COLO829 (cell line): ENCODE measurements at regions not wholly inside any gene's neighbourhood (a gene's known extent, or its start where the extent isn't known, plus 50 kb on each side); places are given as distances from the start of the nearest gene placed in this dataset.
A peak's percentile ranks its signal among the peaks of the same experiment; 100 is the strongest.
"Not testable (repeated sequence)": the region's sequence is repeated elsewhere in the genome, so short reads cannot be mapped to it uniquely, and the experiment has no call there.

ENCODE experiments used
- DNase-seq: peaks from one replicate; pipeline ENCODE4 v3.0.0; 2012; ENCODE audit warnings: low spot score

DNA sequence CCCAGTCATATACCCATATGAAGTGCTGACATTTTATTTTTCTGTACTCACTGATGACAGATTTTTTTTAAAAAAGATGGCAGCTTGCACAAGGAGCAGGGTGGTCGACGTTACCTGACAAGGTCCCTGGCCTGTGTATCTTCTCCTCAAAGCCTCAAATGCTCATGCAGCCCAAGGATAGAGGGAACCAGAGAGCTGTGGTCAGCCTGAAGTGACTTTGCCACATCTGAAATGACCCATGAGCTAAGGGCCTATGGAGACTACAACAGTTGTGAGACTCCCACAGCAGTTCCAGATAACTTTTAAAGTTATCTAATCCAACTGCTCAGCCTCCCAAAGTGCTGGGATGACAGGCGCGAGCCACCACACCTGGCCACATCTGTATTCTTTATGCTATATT lies 131.1 kb downstream of the GLUL start:
- no peak for DNase-seq

DNA sequence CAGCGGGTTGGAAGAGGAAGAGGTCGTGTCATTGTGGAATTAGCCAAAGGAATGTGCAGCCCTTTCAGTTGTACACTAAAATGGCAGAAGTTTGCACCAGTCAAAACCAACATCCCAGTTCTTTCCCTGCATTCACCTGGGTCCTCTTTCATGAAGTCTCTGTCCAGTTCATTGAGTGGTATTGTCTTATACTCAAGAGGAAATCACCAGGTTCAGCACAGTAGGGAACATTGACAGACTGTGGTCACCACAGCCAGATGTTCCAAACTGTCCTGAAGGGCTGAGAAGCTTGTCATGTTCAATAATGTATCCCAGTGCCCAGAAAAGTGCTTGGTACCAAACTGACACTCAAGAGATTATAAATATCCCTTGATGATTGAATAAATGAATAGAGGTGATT lies 131.6 kb downstream of the GLUL start:
- no peak for DNase-seq

DNA sequence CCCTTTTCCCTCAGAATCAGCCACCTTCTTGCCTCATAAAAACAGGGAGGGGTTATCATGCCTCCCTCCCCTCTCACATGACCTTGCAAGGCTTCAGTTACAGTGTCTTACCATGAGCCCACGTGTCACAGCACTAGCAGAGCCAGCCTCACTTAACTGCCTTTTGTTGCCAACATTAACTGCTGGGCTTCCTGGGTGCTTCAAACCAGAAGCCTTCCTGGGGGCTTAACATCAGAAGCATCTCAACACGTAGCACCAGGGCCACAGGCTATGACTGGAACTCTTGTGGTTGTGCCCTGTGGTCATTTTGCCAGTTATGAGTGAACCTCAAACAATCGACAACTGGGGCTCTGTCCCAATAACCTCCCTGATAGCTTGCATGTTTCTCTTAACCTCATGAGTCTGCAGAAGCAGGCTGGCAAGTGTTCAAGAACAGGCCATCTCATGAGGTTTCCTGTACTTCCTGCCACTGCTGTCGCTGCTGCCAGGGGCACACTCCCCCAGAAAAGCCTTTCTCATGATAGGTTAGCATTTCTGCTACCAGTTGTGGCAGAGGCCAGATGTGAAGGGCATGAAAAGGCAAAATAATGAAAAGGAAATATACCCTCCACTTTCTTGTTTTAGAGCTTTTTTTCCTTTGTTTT lies 132.2 kb downstream of the GLUL start:
- DNase-seq, result peak; percentile 73

DNA sequence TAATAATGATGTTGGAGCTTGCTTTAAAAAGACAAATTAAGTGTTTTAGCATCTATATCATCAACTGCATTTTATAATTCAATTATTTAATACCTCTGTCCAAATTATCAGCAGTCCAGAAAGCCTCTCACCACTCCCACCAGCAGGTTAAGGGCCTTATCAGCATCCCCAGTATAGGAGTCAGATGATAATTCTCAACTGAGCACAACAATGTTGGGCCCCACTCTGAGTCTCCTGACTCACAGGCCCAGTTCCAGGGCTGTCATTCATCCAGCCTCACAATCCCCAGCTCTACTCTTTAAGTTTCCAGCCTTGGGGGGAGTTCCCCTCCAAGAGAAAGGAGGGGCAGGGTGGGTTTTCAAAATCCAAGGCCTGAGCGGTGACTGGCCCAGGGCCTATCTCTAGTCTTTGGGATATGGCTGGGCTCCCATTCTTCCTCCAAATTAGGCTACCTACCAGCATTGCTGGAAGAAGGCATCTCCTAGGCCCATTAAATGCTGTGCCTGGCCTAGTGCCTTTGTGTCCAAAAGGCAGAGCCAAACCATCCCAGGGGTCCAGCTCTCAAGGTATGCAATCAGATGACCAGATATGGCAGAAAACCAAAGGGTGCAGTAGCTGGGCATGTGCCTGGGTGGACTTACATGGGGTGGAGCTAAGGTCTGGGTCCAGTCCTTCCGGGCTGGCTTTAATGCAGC lies 134.1 kb downstream of the GLUL start:
- no peak for DNase-seq

DNA sequence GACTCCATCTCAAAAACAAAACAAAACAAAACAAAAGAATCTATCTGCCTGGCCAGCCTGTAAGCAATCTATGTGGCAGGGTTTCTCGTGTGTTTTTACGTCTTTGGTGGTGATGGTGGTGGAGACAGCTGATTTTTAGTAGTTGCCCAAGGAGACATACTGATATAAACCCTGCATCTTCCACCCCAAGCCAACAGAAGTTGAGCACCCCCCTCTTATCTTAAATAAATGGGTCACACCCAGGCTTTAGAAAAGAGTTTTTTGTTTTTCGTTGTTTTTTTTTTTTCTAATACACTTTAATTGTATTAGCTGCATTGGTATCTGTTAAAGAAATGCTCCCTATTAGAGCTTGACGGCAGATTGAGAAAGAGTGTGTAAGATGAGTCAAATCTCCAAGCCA lies 134.7 kb downstream of the GLUL start:
- no peak for DNase-seq

DNA sequence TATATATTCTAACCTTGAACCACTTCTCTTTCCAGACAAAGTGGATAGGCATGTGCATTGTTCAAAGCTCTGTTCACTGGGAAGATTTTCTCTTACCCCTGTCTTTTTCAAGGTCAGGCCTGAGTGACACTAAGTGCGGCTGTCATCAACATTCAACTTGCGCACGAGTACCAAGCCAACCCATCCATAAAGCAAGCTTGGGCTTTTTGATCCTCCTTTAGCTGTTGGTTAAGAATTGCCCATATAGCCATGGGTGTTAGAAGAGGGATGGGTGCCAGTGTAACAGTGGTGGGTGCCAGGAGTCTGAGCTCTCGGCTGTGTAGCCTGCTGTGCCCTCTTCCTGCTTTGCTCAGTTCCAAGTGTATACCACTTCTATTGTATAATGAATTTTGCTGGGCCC lies 136.1 kb downstream of the GLUL start:
- no peak for DNase-seq

DNA sequence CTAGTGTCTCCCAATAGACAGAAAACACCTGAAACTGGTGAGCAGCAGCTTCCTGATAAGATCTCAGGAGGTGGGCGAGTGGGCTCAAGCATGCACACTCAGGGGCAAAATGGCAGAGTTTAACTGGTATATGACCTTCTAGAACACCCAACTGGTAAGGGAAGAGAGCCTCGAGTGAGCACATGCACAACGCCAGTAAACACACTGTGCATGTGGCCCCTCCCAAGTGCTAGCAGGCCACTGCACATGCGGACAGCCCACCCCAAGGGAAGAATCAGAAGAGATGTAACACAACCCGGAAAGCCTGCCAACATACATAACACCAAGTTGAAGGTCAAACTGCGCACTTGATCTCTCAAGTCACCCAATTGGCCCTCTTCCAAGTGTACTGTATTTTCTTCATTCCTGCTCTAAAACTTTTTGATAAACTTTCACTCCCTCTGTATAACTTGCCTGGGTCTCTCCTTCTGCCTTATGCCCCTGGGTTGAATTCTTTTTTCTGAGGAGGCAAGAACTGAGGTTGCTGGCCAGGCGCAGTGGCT lies 138.2 kb downstream of the GLUL start:
- no peak for DNase-seq

DNA sequence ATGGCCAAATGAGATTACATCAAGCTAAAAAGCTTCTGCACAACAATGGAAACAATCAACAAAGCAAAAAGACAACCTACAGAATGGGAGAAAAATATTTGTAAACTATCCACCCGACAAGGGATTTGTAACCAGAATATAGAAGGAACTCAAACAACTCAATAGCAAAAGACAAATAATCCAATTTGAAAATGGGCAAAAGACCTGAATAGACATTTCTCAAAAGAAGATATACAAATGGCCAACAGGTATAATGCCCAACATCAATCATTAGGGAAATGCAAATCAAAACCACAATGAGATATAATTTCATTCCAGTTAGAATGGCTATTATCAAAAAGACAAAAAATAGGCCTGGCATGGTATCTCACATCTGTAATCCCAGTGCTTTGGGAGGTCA lies 140.0 kb downstream of the GLUL start:
- DNase-seq, result no peak

DNA sequence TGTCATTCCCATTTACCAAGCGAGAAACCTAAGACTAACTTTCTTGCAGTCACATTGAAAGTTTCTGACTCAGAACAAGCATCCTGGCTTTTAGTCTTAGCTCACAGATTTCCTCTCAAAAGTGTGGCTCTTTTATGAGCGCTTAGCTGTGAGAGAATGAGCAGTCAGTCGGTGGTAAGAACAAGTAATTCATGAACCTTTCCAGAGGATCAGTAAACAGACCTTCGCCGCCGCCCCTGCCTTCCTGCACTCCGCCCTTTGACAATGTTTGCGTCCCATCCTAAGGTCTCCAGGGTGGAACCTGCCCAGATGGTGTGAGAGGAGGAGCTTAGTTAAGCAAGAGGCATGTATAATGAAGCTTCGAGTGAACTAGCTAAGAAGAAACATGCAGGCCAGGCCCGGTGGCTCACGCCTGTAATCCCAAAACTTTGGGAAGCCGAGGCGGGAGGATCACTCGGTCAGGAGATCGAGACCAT lies 142.4 kb downstream of the GLUL start:
- DNase-seq, result no peak

DNA sequence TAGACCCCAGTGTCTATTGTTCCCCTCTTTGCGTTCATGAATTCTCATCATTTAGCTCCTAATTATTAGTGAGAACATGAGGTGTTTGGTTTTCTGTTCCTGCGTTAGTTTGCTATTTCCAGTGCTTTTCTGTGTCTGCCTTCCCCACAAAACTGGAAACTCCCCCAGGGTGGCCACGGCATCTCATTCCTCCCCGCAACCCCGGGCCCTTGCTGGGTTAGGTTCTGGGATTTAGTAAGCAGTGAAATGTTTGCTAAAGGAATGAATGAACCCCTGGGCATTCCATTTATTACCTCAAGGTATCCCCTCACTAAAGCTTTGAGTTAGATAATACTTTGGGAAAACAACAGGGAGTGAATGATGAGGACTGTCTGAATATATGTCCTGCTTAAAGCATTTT lies 142.9 kb downstream of the GLUL start:
- DNase-seq, result no peak

DNA sequence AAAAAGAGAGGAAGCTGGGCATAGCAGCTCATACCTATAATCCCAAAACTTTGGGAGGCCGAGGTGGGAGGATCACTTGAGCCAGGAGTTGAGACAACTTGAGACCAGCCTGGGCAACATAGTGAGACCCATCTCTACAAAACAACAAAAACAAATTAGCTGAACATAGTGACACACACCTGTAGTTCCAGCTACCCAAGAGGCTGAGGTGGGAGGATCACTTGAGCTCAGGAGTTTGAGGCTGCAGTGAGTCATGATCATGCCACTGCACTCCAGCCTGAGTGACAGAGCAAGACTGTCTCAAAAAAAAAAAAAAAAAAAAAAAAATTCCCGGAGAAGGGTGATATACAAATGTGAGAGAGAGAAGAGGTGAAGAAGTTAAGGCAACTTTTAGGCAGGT lies 143.8 kb downstream of the GLUL start:
- DNase-seq, result not testable (repeated sequence)

DNA sequence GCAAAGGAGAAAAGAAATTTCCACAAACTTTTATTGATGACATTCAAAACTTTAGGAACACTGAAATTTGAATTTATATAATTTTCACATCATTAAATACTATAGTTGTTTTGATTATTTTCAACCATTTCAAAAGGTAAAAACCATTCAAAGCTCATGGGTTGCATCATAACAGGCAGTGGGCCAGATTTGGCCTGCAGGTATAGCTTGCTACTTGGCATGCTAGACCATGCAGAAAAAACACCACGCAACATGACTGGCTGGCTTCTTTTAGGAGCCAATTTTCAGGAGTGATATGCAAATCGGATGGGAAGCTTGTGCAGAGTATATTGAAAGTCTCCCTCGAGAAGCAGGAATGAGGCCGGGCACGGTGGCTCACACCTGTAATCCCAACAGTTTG lies 144.8 kb downstream of the GLUL start:
- DNase-seq, result no peak

DNA sequence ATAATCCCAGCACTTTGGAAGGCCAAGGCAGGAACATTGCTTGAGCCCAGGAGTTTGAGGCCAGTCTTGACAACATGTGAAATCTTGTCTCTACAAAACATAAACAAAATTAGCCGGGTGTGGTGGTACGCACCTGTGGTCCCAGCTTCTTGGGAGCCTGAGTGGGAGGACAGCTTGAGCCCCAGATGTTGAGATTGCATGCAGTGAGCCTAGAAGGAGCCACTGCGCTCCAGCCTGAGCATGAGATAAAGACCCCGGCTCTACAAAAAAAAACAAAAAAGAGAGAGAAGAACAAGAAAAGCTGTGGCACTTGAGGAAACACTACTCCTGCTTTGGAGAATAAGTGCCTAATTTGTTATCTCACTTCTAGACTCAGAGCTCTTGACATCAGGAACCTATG lies 146.6 kb downstream of the GLUL start:
- DNase-seq, result no peak

DNA sequence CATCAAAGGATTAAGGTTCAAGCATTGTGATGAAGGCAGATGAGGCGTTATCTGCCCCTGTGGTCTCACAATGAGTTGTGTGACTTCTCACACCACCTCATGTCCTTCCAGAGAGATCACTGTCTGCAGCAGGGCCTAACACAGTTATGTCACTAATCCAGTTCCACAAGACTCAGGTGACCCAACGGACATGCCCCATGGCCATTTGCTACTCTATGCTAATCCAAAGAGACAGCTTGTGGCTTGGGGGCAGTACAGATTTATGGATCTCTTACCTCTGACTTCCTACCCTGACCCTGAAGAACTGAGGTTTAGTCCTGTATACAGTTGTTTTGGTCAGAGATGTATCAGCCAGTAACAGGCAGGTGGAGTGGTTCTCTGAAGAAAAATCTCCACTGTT lies 147.1 kb downstream of the GLUL start:
- no peak for DNase-seq

DNA sequence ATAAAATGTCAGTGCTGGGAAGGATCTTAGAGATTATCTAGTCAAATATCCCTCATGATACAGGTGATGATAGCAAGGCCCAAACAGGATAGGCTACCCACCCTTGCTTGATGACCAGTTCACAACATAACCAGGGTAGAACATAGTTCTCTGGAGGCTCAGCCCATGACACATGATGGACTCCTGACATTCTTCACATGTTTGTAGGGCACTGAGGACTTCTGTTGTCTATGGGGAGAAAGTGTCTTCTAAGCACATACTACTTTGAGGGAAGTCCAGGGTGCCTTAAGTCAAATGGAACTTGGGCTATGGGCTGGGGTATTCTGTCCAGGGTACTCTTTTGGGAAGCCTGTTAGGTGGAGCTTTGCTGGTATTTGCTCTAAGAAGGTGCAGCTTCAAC lies 148.9 kb downstream of the GLUL start:
- DNase-seq, result no peak

DNA sequence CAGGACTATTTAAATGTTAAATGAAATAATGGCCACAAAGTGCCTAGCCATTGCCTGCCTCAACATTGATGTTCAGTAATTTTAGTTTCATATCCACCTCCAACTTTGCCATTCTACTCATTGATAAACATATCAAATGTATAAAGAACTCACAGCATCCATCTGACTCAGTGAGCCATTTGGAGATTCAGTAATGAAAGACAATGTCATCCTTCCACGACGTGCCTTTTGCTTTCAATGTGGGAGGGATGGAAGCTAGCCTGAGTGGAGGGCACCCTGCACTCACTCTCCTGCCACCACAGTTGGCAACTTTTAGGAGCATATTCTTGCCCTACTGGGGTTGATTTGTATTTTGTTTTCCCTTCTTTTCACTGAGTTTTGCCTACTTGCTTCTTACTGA lies 151.5 kb downstream of the GLUL start:
- DNase-seq, result no peak

DNA sequence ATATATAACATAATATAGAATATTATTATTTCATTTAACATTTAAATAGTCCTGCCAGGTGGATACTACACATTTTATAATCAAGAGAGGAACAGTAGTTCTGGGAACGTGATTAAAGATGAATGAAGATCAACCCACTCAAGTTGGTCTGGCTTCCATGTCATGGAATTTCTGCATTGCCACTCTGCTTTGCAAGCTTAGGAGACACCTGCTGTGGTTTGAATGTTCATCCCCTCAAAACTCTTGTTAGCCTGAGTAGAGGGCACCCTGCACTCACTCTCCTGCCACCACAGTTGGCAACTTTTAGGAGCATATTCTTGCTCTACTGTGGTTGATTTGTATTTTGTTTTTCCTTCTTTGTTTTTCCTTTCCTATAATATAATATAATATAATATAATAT lies 153.2 kb downstream of the GLUL start:
- DNase-seq, result no peak

DNA sequence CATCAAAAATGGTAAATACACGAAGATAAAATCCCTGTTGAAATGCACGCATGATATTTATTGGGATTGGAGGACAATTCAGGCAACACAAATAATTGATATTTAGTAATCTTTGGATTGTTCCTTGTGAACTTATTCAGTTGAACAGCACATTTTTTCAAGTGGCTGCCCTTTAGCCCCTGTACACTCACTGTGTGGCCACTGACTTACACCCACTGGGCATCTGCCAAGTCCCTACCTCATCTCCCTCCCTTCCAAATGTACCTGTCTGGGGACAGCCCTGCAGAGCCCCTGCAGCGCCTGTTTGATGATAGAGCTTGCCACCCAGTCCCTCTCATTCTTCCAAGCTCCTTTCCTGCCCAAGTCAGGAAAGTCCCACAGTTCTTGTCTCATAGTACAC lies 154.3 kb downstream of the GLUL start:
- no peak for DNase-seq

DNA sequence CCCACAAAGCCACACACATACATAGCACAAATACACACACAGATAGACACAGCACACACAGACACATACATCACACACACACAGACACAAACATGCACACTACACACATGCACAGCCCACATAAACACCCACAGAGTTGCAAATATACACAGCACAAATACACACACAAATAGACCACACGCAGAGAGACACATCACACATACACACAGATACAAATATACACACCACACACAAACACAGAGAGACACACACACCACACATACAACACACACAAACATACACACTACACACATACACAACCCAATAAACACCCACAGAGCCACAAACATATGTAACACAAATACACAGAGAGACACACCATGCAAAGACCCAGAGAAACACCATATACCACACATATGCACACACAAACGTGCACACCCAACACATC lies 154.9 kb downstream of the GLUL start:
- DNase-seq, result no peak

DNA sequence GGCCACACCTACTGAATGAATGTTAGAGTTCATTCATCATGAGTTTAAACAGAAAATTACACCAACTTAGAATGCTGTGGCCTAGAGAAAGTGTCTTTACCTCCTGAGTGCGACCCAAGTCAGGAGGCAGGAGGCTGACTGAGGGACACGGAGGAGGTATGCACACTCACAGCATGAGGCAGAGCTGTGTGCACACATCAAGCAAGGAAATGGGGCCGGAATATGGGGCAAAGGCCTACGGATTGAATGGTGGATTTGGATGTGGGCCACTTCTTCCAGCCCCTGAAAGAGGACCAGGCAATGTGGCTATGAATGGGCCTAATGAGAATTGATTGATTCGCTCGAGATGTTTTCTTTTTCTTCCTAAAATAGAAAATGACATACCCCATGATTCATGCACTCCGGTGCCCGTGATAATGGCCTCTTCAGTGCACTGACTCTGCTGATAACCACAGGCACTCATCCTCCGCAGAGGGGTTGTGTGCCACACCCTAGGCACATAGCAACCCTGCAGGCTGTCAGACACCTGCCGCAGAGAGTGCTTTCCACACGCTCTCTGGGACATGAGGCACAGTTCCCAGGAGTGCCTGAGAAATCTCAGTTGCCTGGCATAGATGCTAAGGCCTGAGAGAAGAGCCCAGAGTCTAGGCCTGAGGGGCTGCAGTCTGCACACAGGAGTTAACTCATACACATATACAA lies 155.5 kb downstream of the GLUL start:
- peak; percentile 74 for DNase-seq

DNA sequence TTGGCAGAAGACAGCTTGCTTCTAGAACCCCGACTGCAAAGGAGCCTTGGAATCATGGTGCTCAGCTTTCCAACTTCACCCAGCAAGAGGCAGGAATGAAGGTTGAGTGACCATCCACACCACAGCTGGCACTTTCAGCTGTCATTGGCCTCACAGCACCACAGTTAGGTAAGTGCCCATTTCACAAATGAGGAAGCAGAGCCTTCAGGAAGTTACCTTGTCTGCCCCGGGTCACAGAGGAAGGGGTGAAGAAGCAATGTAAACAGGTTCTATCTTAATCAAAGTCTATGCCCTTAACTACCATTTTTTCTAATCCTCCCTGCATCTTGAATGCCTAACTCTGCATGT lies 156.0 kb downstream of the GLUL start:
- no peak for DNase-seq

DNA sequence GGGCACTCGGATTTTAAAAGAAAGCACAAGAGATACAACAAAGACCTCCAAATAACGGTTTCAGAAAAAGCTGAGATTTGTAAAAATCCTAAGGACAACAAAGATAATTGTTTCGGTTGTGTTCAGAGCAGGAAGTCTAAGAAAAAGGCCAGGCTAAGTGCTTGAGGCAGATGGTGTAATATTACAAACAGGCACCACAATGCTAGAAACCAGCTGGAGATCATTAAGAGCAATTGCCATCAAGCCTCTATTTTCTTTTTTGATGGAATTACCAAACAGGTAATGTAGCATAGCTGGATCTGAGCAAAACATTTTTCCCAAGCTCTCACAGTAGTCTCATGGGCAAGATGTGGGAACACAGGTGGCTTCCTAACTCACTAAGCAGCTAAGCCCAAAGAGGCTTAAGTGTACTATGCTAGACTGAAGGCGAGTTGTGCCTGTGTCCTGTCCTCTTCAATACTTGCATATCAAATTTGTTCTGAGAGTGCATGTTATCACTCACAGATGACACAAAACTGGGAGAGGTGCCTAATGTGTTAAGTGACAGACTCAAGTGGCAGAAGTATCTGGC lies 161.6 kb downstream of the GLUL start:
- DNase-seq, result no peak

DNA sequence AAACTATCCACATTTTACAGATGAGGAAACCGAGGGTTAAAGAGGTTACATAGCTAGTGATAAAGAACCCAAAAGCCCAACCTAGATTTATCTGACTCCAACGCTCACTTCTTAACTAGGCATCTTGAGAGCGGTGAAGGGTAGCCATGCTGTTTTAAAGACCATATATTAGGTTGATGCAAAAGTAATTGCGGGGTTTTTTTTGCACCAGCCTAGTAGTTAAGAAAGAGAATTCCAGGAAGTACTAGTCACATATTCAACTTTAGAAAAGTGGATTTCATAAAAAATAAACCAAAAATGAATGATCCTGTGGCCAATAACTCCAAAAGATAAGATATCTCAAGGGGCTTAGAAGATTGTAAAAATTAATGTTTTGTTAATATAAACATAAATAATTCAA lies 162.1 kb downstream of the GLUL start:
- no peak for DNase-seq
